ENCODE measurements at regions not wholly inside any gene's neighbourhood (a gene's known extent, or its start where the extent isn't known, plus 50 kb on each side); places are given as distances from the start of the nearest gene placed in this dataset.

DNA sequence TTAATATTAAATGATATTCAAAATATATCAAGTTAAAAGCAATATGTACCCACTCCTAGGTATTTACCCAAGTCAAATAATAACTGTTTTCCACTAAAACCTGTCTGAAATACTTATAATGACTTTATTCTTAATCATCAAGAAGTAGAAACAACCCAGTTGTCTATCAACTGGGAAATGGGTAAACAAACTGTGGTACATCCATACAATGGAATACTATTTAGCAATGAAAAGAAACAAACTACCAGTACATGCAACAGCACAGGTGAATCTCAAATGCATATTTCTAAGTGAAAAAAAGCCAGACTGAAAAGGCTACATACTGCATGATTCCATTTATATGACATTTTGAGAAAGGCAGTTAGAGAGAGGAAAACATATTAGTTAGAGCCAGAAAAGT, 559.9 kb downstream of the MBD2 start:
- Histone ChIP-seq H3K9me2 (replicated peaks; ENCODE audit: insufficient read depth, low read length) (no peaks in the 10 kb centered on the region), H3K27ac (ENCODE audit: low read depth, low read length) (no peak overlapping the region), H3K27me3 (ENCODE audit: low read length) (no peaks in the 10 kb centered on the region), H4K20me1 (ENCODE audit: low read depth, low read length) (no peaks in the 10 kb centered on the region), H3K9me3 (ENCODE audit: insufficient read depth, low read length) (0 out of 2 replicates have a peak, but pooled peaks cover 3% of the 10 kb centered on the region), H2AFZ (ENCODE audit: low read depth, low read length, severe bottlenecking) (no peak overlapping the region), H3K9ac (ENCODE audit: low read length) (no peak overlapping the region), H3K4me2 (ENCODE audit: low read depth, low read length, poor library complexity, severe bottlenecking) (no peak overlapping the region), H3K36me3 (ENCODE audit: low read length) (no peaks in the 10 kb centered on the region), H3K4me3 (ENCODE audit: insufficient read depth, low read length, poor library complexity, severe bottlenecking) (no peak overlapping the region), H3K79me2 (ENCODE audit: insufficient read depth, low read length) (no peaks in the 10 kb centered on the region), H3F3A (ENCODE audit: insufficient read depth) (no peaks in the 10 kb centered on the region)
- TF ChIP-seq, protein P1, sequence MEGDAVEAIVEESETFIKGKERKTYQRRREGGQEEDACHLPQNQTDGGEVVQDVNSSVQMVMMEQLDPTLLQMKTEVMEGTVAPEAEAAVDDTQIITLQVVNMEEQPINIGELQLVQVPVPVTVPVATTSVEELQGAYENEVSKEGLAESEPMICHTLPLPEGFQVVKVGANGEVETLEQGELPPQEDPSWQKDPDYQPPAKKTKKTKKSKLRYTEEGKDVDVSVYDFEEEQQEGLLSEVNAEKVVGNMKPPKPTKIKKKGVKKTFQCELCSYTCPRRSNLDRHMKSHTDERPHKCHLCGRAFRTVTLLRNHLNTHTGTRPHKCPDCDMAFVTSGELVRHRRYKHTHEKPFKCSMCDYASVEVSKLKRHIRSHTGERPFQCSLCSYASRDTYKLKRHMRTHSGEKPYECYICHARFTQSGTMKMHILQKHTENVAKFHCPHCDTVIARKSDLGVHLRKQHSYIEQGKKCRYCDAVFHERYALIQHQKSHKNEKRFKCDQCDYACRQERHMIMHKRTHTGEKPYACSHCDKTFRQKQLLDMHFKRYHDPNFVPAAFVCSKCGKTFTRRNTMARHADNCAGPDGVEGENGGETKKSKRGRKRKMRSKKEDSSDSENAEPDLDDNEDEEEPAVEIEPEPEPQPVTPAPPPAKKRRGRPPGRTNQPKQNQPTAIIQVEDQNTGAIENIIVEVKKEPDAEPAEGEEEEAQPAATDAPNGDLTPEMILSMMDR (IDR thresholded peaks at IDR 0.05; ENCODE audit: insufficient read depth, low read length, poor library complexity, severe bottlenecking): no peak
- no peak for TF ChIP-seq EZH2phosphoT487 (conservative IDR thresholded peaks at IDR 0.05; ENCODE audit: low read length)

DNA sequence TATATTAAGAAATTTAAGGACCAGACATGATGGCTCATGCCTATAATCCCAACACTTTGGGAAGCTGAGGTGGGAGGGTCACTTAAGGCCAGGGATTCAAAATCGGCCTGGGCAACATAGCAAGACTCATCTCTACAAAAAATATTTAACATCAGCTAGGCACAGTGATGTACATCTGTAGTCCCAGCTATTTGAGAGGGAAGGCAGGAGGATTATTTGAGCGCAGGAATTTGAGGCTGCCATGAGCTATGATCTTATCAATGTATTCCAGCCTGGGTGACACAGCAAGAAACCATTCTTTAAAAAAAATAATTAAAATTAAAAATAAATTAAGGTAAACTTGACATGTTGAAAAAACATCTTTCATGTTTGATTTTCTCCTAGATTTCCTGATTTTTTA, 564.2 kb downstream of the MBD2 start:
- H3K27me3 ChIP-seq (ENCODE audit: low read length): no peaks in the 10 kb centered on the region
- H3K9me2 ChIP-seq (replicated peaks; ENCODE audit: insufficient read depth, low read length): no peaks in the 10 kb centered on the region
- H3K27ac ChIP-seq (ENCODE audit: low read depth, low read length): no peak overlapping the region
- H3K36me3 ChIP-seq (ENCODE audit: low read length): no peaks in the 10 kb centered on the region
- no peak overlapping the region for H2AFZ ChIP-seq (ENCODE audit: low read depth, low read length, severe bottlenecking)
- H3K4me2 ChIP-seq (ENCODE audit: low read depth, low read length, poor library complexity, severe bottlenecking): no peak overlapping the region
- no peak overlapping the region for H3K9ac ChIP-seq (ENCODE audit: low read length)
- no peak overlapping the region for H3K4me3 ChIP-seq (ENCODE audit: insufficient read depth, low read length, poor library complexity, severe bottlenecking)
- no peak for TF ChIP-seq EZH2phosphoT487 (conservative IDR thresholded peaks at IDR 0.05; ENCODE audit: low read length)
- TF ChIP-seq, protein P1 (IDR thresholded peaks at IDR 0.05; ENCODE audit: insufficient read depth, low read length, poor library complexity, severe bottlenecking): no peak
- no peaks in the 10 kb centered on the region for H3F3A ChIP-seq (ENCODE audit: insufficient read depth)
- no peaks in the 10 kb centered on the region for H4K20me1 ChIP-seq (ENCODE audit: low read depth, low read length)
- 0 out of 2 replicates have a peak, but pooled peaks cover 3% of the 10 kb centered on the region for H3K9me3 ChIP-seq (ENCODE audit: insufficient read depth, low read length)
- no peaks in the 10 kb centered on the region for H3K79me2 ChIP-seq (ENCODE audit: insufficient read depth, low read length)

DNA sequence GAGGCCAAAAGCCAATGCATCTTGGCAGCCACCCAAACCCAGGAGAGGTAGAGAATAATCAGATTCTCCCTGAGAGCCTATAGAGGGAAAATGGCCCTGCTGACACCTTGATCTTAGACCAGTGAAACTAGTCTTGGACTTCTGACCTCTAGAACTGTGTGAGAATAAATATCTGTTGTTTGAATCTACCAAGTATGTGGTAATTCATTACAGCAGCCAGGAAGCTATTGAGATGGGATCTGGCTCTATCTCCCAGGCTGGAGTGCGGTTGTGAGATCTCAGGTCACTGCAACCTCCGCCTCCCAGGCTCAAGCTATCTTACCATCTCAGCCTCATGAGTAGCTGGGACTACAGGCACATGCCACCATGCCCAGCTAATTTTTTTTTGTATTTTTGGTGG, 567.2 kb downstream of the MBD2 start:
- H3K79me2 ChIP-seq (ENCODE audit: insufficient read depth, low read length): no peaks in the 10 kb centered on the region
- TF ChIP-seq, protein P1 (IDR thresholded peaks at IDR 0.05; ENCODE audit: insufficient read depth, low read length, poor library complexity, severe bottlenecking): no peak
- no peak for TF ChIP-seq EZH2phosphoT487 (conservative IDR thresholded peaks at IDR 0.05; ENCODE audit: low read length)
- no peak overlapping the region for H3K27ac ChIP-seq (ENCODE audit: low read depth, low read length)
- H3F3A ChIP-seq (ENCODE audit: insufficient read depth): no peaks in the 10 kb centered on the region
- H3K36me3 ChIP-seq (ENCODE audit: low read length): no peaks in the 10 kb centered on the region
- no peaks in the 10 kb centered on the region for H3K27me3 ChIP-seq (ENCODE audit: low read length)
- H3K4me3 ChIP-seq (ENCODE audit: insufficient read depth, low read length, poor library complexity, severe bottlenecking): no peak overlapping the region
- no peaks in the 10 kb centered on the region for H3K9me2 ChIP-seq (replicated peaks; ENCODE audit: insufficient read depth, low read length)
- H4K20me1 ChIP-seq (ENCODE audit: low read depth, low read length): no peaks in the 10 kb centered on the region
- H3K9me3 ChIP-seq (ENCODE audit: insufficient read depth, low read length): no peaks in the 10 kb centered on the region
- H3K4me2 ChIP-seq (ENCODE audit: low read depth, low read length, poor library complexity, severe bottlenecking): no peak overlapping the region
- no peak overlapping the region for H2AFZ ChIP-seq (ENCODE audit: low read depth, low read length, severe bottlenecking)
- no peak overlapping the region for H3K9ac ChIP-seq (ENCODE audit: low read length)

Measured in SU-DHL-6 (cell line).